ENCODE measurements at regions not wholly inside any gene's neighbourhood (a gene's known extent, or its start where the extent isn't known, plus 50 kb on each side); places are given as distances from the start of the nearest gene placed in this dataset.

DNA sequence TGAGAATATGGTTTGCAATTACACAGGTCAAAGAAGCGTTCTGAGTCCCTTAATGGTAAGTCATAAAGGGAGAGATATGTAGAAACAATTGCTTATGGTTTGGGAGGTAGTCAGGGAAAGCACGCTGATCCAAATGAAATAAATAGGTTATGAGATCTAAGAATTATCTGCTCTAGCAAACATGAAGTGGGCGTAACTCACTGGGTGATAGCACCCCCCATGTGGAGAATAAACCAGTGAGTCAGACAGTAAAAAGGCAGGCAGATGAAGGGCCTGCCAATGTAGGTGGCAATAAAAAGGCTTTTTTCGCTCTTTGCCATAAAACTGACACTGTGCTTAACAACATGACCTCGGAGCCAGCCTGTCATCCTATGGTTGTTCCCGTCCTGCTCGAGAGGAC is 306.9 kb downstream of the GLRX3 start:
- TF ChIP-seq FOXK2 (IDR thresholded peaks at IDR 0.05), result no peak
- TF ChIP-seq NFRKB (IDR thresholded peaks at IDR 0.05), result no peak
- TF ChIP-seq ZNF384 (IDR thresholded peaks at IDR 0.05), result no peak
- TF ChIP-seq ELF4 (IDR thresholded peaks at IDR 0.05), result no peak
- no peak for TF ChIP-seq SP1 (IDR thresholded peaks at IDR 0.05)
- TF ChIP-seq SUZ12 (IDR thresholded peaks at IDR 0.05), result no peak
- no peak for TF ChIP-seq FOXA1 (IDR thresholded peaks at IDR 0.05)
- TF ChIP-seq HDGF (IDR thresholded peaks at IDR 0.05; ENCODE audit: borderline replicate concordance), result no peak
- no peak for TF ChIP-seq PKNOX1 (IDR thresholded peaks at IDR 0.05)
- no peak for TF ChIP-seq LEF1 (IDR thresholded peaks at IDR 0.05; ENCODE audit: borderline replicate concordance)
- no peak for TF ChIP-seq L3MBTL2 (conservative IDR thresholded peaks at IDR 0.05)

Measured in HEK293T (cell line).